Keratinocyte (primary cell): ENCODE measurements at regions not wholly inside any gene's neighbourhood (a gene's known extent, or its start where the extent isn't known, plus 50 kb on each side); places are given as distances from the start of the nearest gene placed in this dataset.

Experiments
- DNase-seq: peaks from one replicate; pipeline ENCODE4 v3.0.0-alpha.2; 2011; ENCODE audit warnings: low read depth, missing footprints, low spot score
- FAIRE-seq: peaks from 2 replicates; lab custom pipeline; 2011; peaks lifted over from hg19 to GRCh38; lab: Jason Lieb, UNC
- H2AFZ ChIP-seq: 2 replicates; pipeline ENCODE4 v1.6.0; 2012; ENCODE audit warnings: low read length, control low read depth, inconsistent platforms; ENCODE audit not compliant: control insufficient read depth
- H3K27ac ChIP-seq: 2 replicates; pipeline ENCODE4 v1.5.1; 2011; ENCODE audit warnings: low read length; ENCODE audit not compliant: control insufficient read depth, insufficient read depth
- H3K27me3 ChIP-seq: 3 replicates; pipeline ENCODE4 v1.6.0; 2011; ENCODE audit warnings: low read length; ENCODE audit not compliant: control insufficient read depth, insufficient read depth; ENCODE audit errors: extremely low read depth
- H3K36me3 ChIP-seq, 2 experiments: 2 replicates in 1 of 2; 3 replicates in 1 of 2; pipeline ENCODE4 v1.5.1; 2011; ENCODE audit warnings: low read length in 2 of 2, mild to moderate bottlenecking in 1 of 2; ENCODE audit not compliant: control insufficient read depth in 2 of 2, insufficient read depth in 2 of 2; ENCODE audit errors: extremely low read depth in 1 of 2
- H3K4me1 ChIP-seq: 3 replicates; pipeline ENCODE4 v1.5.1; 2011; ENCODE audit warnings: low read length; ENCODE audit not compliant: control insufficient read depth, insufficient read depth; ENCODE audit errors: extremely low read depth
- H3K4me2 ChIP-seq: 3 replicates; pipeline ENCODE4 v1.6.0; 2011; ENCODE audit warnings: low read depth, low read length; ENCODE audit not compliant: control insufficient read depth, insufficient read depth; ENCODE audit errors: extremely low read depth
- H3K4me3 ChIP-seq, 3 experiments: fragments of 200-600 bp in 1 of 3; sonication (generic) in 1 of 3; 2 replicates in 2 of 3; 3 replicates in 1 of 3; pipeline ENCODE4 v1.5.1; 2011 to 2016; ENCODE audit warnings: low read length in 3 of 3, mild to moderate bottlenecking in 3 of 3, control low read depth in 2 of 3, inconsistent platforms in 1 of 3, low read depth in 1 of 3, mixed read lengths in 1 of 3, mixed run types in 1 of 3, moderate library complexity in 1 of 3; ENCODE audit not compliant: control insufficient read depth in 2 of 3, insufficient read depth in 2 of 3; ENCODE audit errors: extremely low read depth in 1 of 3
- H3K79me2 ChIP-seq: 2 replicates; pipeline ENCODE4 v1.6.0; 2012; ENCODE audit warnings: low read length; ENCODE audit not compliant: control insufficient read depth, insufficient read depth
- H3K9ac ChIP-seq: 3 replicates; pipeline ENCODE4 v1.6.0; 2011; ENCODE audit warnings: low read length; ENCODE audit not compliant: control insufficient read depth, insufficient read depth; ENCODE audit errors: extremely low read depth
- H3K9me1 ChIP-seq: 3 replicates; pipeline ENCODE4 v1.6.0; 2011; ENCODE audit warnings: low read length; ENCODE audit not compliant: control insufficient read depth, insufficient read depth; ENCODE audit errors: extremely low read depth
- H3K9me3 ChIP-seq: 2 replicates; pipeline ENCODE4 v1.5.1; 2012; ENCODE audit warnings: low read depth, low read length; ENCODE audit not compliant: control insufficient read depth
- H4K20me1 ChIP-seq: 3 replicates; pipeline ENCODE4 v1.6.0; 2011; ENCODE audit warnings: low read length; ENCODE audit not compliant: control insufficient read depth, insufficient read depth; ENCODE audit errors: extremely low read depth
- EZH2 ChIP-seq: IDR thresholded peaks from one replicate; pipeline ENCODE4 v1.6.1; 2012; ENCODE audit warnings: inconsistent platforms, mild to moderate bottlenecking, low read length, moderate library complexity
- dilution Hi-C: fragments of 300-500 bp; cut with MboI; formaldehyde crosslinking; loops from one replicate; pipeline ENCODE4 v1.7.0; 2020; ENCODE audit warnings: low sequenced_read_pairs; ENCODE audit not compliant: extremely low pct_ligation_motif_present
- TF ChIP-seq, protein P1 (sequence below), 3 experiments: IDR thresholded peaks in 1 of 3; conservative IDR thresholded peaks in 1 of 3; optimal IDR thresholded peaks in 1 of 3; 2 replicates in 2 of 3; 3 replicates in 1 of 3; pipeline versions ENCODE3 to v1.5.1; 2011; ENCODE audit warnings: low read length in 3 of 3, mild to moderate bottlenecking in 3 of 3, moderate library complexity in 2 of 3, control low read depth in 1 of 3, inconsistent platforms in 1 of 3; ENCODE audit not compliant: insufficient read depth in 2 of 3; ENCODE audit errors: extremely low read depth in 1 of 3

- Histone ChIP-seq H3K27ac (no peak overlapping the region), H3K4me2 (no peak overlapping the region), H3K27me3 (no peaks in the 10 kb centered on the region), H3K9me3 (no peaks in the 10 kb centered on the region), H3K4me1 (peaks cover 7% of the 10 kb centered on the region), H4K20me1 (no peaks in the 10 kb centered on the region), H3K9ac (no peak overlapping the region), H2AFZ (no peak overlapping the region), H3K36me3 (no peaks in the 10 kb centered on the region), H3K4me3 (no peak overlapping the region), H3K9me1 (peaks cover 2% of the 10 kb centered on the region), H3K79me2 (peaks cover 15% of the 10 kb centered on the region)
- no peak for FAIRE-seq
- dilution Hi-C loops: no loop called here
- DNase-seq: no peak
- TF ChIP-seq, protein P1, sequence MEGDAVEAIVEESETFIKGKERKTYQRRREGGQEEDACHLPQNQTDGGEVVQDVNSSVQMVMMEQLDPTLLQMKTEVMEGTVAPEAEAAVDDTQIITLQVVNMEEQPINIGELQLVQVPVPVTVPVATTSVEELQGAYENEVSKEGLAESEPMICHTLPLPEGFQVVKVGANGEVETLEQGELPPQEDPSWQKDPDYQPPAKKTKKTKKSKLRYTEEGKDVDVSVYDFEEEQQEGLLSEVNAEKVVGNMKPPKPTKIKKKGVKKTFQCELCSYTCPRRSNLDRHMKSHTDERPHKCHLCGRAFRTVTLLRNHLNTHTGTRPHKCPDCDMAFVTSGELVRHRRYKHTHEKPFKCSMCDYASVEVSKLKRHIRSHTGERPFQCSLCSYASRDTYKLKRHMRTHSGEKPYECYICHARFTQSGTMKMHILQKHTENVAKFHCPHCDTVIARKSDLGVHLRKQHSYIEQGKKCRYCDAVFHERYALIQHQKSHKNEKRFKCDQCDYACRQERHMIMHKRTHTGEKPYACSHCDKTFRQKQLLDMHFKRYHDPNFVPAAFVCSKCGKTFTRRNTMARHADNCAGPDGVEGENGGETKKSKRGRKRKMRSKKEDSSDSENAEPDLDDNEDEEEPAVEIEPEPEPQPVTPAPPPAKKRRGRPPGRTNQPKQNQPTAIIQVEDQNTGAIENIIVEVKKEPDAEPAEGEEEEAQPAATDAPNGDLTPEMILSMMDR (optimal IDR thresholded peaks at IDR 0.05 in 1 of 3, IDR thresholded peaks at IDR 0.05 in 1 of 3, conservative IDR thresholded peaks at IDR 0.05 in 1 of 3; ENCODE audit: extremely low read depth in 1 of 3, insufficient read depth in 2 of 3, low read length in 3 of 3): no peak
- TF ChIP-seq EZH2: no peak
These were observed 440.3 kb upstream of the RGS6 start for GRCh38 chr14:71491931-71492330.

DNA sequence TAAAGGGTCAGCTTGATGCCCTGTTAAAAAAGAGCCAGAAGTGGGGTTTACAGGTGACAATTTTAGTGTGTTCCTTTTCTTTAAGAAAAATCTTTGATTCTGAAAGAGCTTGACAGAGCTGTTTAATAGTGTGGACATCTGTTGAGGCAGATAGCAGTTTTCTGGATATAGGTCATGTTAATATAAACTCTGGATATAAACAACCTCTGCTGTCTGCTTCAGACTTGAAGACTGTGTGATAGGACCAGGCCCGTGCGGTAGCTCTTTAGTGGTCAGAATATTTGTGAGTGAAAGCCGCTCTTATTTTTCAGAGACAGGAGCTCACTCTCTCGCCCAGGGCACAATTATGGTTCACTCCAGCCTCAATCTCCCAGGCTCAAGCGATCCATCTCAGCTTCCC lies 439.9 kb upstream of the RGS6 start:
- no peak overlapping the region for H3K4me2 ChIP-seq
- dilution Hi-C loops: no loop called here
- peaks cover 2% of the 10 kb centered on the region for H3K9me1 ChIP-seq
- H3K27ac ChIP-seq: no peak overlapping the region
- H3K27me3 ChIP-seq: no peaks in the 10 kb centered on the region
- no peak overlapping the region for H2AFZ ChIP-seq
- H3K4me3 ChIP-seq: no peak overlapping the region
- FAIRE-seq (no peak), DNase-seq (no peak)
- H3K9me3 ChIP-seq: no peaks in the 10 kb centered on the region
- H3K36me3 ChIP-seq: no peaks in the 10 kb centered on the region
- H3K4me1 ChIP-seq: peaks cover 6% of the 10 kb centered on the region
- H4K20me1 ChIP-seq: no peaks in the 10 kb centered on the region
- no peak overlapping the region for H3K9ac ChIP-seq
- TF ChIP-seq EZH2: no peak
- TF ChIP-seq, protein P1 (optimal IDR thresholded peaks at IDR 0.05 in 1 of 3, IDR thresholded peaks at IDR 0.05 in 1 of 3, conservative IDR thresholded peaks at IDR 0.05 in 1 of 3; ENCODE audit: extremely low read depth in 1 of 3, insufficient read depth in 2 of 3, low read length in 3 of 3): no peak
- H3K79me2 ChIP-seq: peaks cover 15% of the 10 kb centered on the region
